ENCODE measurements at regions not wholly inside any gene's neighbourhood (a gene's known extent, or its start where the extent isn't known, plus 50 kb on each side); places are given as distances from the start of the nearest gene placed in this dataset.

DNA sequence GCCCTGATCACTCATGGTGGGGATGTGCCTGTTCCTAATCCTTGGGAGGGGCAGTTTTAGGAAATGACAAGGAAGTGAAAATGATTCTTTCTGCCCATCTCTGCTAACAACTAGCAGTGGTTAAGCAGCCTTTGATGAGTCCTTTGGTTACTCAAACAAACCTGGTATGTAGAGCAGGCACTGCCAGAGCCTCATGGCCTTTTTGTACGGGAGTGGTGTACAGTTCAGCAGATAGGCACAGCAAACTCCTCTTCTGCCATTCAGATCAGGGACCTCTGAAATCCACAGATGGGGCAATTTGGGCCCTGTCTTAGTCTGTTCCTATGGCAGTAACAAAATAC, 66.2 kb downstream of the FZD4 start:
- TF ChIP-seq, protein P1, sequence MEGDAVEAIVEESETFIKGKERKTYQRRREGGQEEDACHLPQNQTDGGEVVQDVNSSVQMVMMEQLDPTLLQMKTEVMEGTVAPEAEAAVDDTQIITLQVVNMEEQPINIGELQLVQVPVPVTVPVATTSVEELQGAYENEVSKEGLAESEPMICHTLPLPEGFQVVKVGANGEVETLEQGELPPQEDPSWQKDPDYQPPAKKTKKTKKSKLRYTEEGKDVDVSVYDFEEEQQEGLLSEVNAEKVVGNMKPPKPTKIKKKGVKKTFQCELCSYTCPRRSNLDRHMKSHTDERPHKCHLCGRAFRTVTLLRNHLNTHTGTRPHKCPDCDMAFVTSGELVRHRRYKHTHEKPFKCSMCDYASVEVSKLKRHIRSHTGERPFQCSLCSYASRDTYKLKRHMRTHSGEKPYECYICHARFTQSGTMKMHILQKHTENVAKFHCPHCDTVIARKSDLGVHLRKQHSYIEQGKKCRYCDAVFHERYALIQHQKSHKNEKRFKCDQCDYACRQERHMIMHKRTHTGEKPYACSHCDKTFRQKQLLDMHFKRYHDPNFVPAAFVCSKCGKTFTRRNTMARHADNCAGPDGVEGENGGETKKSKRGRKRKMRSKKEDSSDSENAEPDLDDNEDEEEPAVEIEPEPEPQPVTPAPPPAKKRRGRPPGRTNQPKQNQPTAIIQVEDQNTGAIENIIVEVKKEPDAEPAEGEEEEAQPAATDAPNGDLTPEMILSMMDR (IDR thresholded peaks at IDR 0.05; ENCODE audit: insufficient read depth, low read length, poor library complexity, severe bottlenecking) = no peak
- TF ChIP-seq EZH2phosphoT487 (conservative IDR thresholded peaks at IDR 0.05; ENCODE audit: low read length) = no peak

Measured in SU-DHL-6 (cell line).